HepG2 (cell line): ENCODE measurements at regions not wholly inside any gene's neighbourhood (a gene's known extent, or its start where the extent isn't known, plus 50 kb on each side); places are given as distances from the start of the nearest gene placed in this dataset.

Experiments
- ATAC-seq: fragments of 200-7000 bp; cut with Tn5 transposase; 3 replicates; pipeline ENCODE4 v1.9.1; 2020; ENCODE audit warnings: mild to moderate bottlenecking, moderate library complexity
- BruUV-seq: library from RNA; stranded (reverse); fragments of 400-500 nt; replicated peaks from 2 replicates; lab custom pipeline; 2021; lab: Mats Ljungman, UMichigan
- CTCF ChIA-PET: fragments of 300-600 bp; formaldehyde crosslinking; extraction: SDS; loops from one replicate; lab custom pipeline; 2021; ENCODE audit warnings: low total read pairs, inconsistent platforms, low intra/inter-chr PET ratio; lab: Yijun Ruan, JAX
- POLR2A ChIA-PET: fragments of 350-600 bp; sonication (Branson Sonifier 250); formaldehyde crosslinking; loops from one replicate; lab custom pipeline; 2020; ENCODE audit warnings: antibody characterized with exemption, inconsistent platforms; lab: Yijun Ruan, JAX
- DNase-seq: peaks from one replicate; pipeline ENCODE4 v3.0.0-alpha.2; 2015; ENCODE audit warnings: low spot score
- FAIRE-seq: peaks from 3 replicates; lab custom pipeline; 2011; peaks lifted over from hg19 to GRCh38; lab: Jason Lieb, UNC
- H2AFZ ChIP-seq: one replicate; pipeline ENCODE4 v1.6.1; 2011; ENCODE audit warnings: low read length, inconsistent platforms
- H3K27ac ChIP-seq: fragments of 300-600 bp; 3 replicates; pipeline ENCODE4 v1.8.0; 2011; ENCODE audit warnings: mixed run types, mild to moderate bottlenecking, mixed read lengths, low read length, inconsistent platforms; ENCODE audit not compliant: insufficient read depth; ENCODE audit errors: extremely low read length
- H3K27me3 ChIP-seq, 2 experiments: fragments of 200-600 bp in 1 of 2; 2 replicates in 1 of 2; 3 replicates in 1 of 2; pipeline versions ENCODE4 v1.6.0 to v1.8.0; 2011; ENCODE audit warnings: low read length in 2 of 2, mild to moderate bottlenecking in 2 of 2, moderate library complexity in 2 of 2, inconsistent platforms in 1 of 2; ENCODE audit not compliant: insufficient read depth in 2 of 2, control insufficient read depth in 1 of 2
- H3K36me3 ChIP-seq, 2 experiments: fragments of 200-600 bp in 1 of 2; replicated peaks in 1 of 2; 2 replicates in 1 of 2; 3 replicates in 1 of 2; pipeline versions ENCODE4 v1.5.1 to v1.8.0; 2011; ENCODE audit warnings: low read length in 2 of 2, inconsistent platforms in 1 of 2; ENCODE audit not compliant: insufficient read depth in 2 of 2, control insufficient read depth in 1 of 2
- H3K4me1 ChIP-seq: 2 replicates; pipeline ENCODE4 v1.5.1; 2012; ENCODE audit warnings: low read length, inconsistent platforms; ENCODE audit not compliant: insufficient read depth
- H3K4me2 ChIP-seq: 2 replicates; pipeline ENCODE4 v1.6.0; 2011; ENCODE audit warnings: low read depth, low read length, inconsistent platforms
- H3K4me3 ChIP-seq, 3 experiments: fragments of 200-600 bp in 1 of 3; sonication (generic), shearing (Covaris generic) in 1 of 3; replicated peaks in 1 of 3; 2 replicates each; pipeline ENCODE4 v1.5.1; 2011 to 2016; ENCODE audit warnings: low read length in 3 of 3, inconsistent platforms in 2 of 3, low read depth in 2 of 3, mild to moderate bottlenecking in 2 of 3, control low read depth in 1 of 3, mixed read lengths in 1 of 3; ENCODE audit not compliant: insufficient read depth in 1 of 3
- H3K79me2 ChIP-seq: one replicate; pipeline ENCODE4 v1.6.1; 2011; ENCODE audit warnings: low read length, inconsistent platforms; ENCODE audit not compliant: insufficient read depth
- H3K9ac ChIP-seq: 2 replicates; pipeline ENCODE4 v1.6.0; 2011; ENCODE audit warnings: mild to moderate bottlenecking, low read depth, low read length, inconsistent platforms; ENCODE audit not compliant: insufficient read depth
- H3K9me3 ChIP-seq: 2 replicates; pipeline ENCODE4 v1.5.1; 2012; ENCODE audit warnings: mild to moderate bottlenecking, low read length
- H4K20me1 ChIP-seq: 2 replicates; pipeline ENCODE4 v1.6.0; 2011; ENCODE audit warnings: inconsistent platforms, mild to moderate bottlenecking, low read length, moderate library complexity; ENCODE audit not compliant: insufficient read depth
- FOXA1 ChIP-seq, 2 experiments: fragments of 450-650 bp in 1 of 2; sonication (generic) in 1 of 2; formaldehyde crosslinking in 1 of 2; IDR thresholded peaks; 2 replicates each; pipeline versions ENCODE4 v1.4.0 to v1.6.1; 2016 to 2020; ENCODE audit warnings: missing genetic modification reagents in 1 of 2
- HOXA7 ChIP-seq: sonication (generic); formaldehyde crosslinking; IDR thresholded peaks from 2 replicates; pipeline ENCODE4 v1.8.1; 2022; ENCODE audit warnings: mild to moderate bottlenecking, missing genetic modification reagents, moderate library complexity
- ZNF34 ChIP-seq: sonication (generic); formaldehyde crosslinking; IDR thresholded peaks from 2 replicates; pipeline ENCODE4 v1.4.0; 2020; ENCODE audit warnings: mild to moderate bottlenecking, missing genetic modification reagents, borderline replicate concordance
- WGBS: methylation state at CpG from one replicate; pipeline ENCODE4 v1.1.6; 2017; ENCODE audit warnings: low lambda C conversion rate; 5-methylcytosine and 5-hydroxymethylcytosine counted together
- in situ Hi-C: cut with HindIII; loops from 2 replicates; pipeline ENCODE4 v1.10.0; 2017; ENCODE audit warnings: low pct_unique_long_range_greater_than_20kb; ENCODE audit not compliant: extremely low pct_ligation_motif_present
- intact Hi-C: fragments of 100-400 bp; cut with micrococcal nuclease; formaldehyde crosslinking; loops from one replicate; pipeline ENCODE4 v1.10.0; 2022; ENCODE audit not compliant: unreplicated experiment
- TF ChIP-seq, protein P1 (sequence below): sonication (generic); formaldehyde crosslinking; IDR thresholded peaks from 2 replicates; pipeline ENCODE4 v1.4.0; 2020; ENCODE audit warnings: mild to moderate bottlenecking, low read depth, missing genetic modification reagents
- TF ChIP-seq, protein P2 (sequence below): sonication (generic); formaldehyde crosslinking; IDR thresholded peaks from 2 replicates; pipeline ENCODE4; 2020; ENCODE audit warnings: missing genetic modification reagents, mild to moderate bottlenecking, borderline replicate concordance

DNA sequence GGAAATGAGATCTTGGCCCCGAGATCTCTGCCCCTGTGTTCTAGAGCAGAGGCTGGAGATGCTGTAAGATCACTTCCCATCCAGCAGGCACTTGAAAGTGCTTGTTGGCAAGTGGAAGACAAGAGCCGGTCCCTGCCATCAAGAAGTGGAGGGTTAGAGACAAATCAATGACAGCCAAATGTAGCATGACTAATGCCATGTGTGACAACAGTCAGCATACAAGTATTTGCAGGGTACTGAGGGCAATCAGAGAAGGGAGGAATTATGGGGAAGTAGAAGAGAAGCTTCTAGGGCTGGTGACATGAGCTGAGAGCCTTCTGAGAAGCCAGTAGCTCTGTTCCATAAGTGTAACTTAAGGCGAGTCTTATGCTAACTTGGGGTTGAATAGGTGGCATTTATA, 58.6 kb downstream of the TMEM17 start:
- ATAC-seq (no peak), FAIRE-seq (no peak), DNase-seq (no peak)
- no peak overlapping the region for H2AFZ ChIP-seq
- CTCF ChIA-PET: no interaction called here
- intact Hi-C loops (no loop called here), in situ Hi-C loops (no loop called here)
- H3K36me3 ChIP-seq: no peaks in the 10 kb centered on the region
- H3K4me2 ChIP-seq: no peak overlapping the region
- no peak overlapping the region for H3K9ac ChIP-seq
- WGBS: 63% methylated on average over 3 of the region's 3 CpGs
- H3K4me1 ChIP-seq: peaks cover 37% of the 10 kb centered on the region
- TF ChIP-seq, protein P1, sequence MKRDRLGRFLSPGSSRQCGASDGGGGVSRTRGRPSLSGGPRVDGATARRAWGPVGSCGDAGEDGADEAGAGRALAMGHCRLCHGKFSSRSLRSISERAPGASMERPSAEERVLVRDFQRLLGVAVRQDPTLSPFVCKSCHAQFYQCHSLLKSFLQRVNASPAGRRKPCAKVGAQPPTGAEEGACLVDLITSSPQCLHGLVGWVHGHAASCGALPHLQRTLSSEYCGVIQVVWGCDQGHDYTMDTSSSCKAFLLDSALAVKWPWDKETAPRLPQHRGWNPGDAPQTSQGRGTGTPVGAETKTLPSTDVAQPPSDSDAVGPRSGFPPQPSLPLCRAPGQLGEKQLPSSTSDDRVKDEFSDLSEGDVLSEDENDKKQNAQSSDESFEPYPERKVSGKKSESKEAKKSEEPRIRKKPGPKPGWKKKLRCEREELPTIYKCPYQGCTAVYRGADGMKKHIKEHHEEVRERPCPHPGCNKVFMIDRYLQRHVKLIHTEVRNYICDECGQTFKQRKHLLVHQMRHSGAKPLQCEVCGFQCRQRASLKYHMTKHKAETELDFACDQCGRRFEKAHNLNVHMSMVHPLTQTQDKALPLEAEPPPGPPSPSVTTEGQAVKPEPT (CRISPR knock-in tag): no peak
- 0 out of 2 replicates have a peak, but pooled peaks have one; percentile 8 for TF ChIP-seq HOXA7 (CRISPR knock-in tag)
- TF ChIP-seq ZNF34: no peak
- no peak for TF ChIP-seq FOXA1 (IDR thresholded peaks at IDR 0.05)
- no peak for TF ChIP-seq FOXA1 (CRISPR knock-in tag; IDR thresholded peaks at IDR 0.05)
- TF ChIP-seq, protein P2, sequence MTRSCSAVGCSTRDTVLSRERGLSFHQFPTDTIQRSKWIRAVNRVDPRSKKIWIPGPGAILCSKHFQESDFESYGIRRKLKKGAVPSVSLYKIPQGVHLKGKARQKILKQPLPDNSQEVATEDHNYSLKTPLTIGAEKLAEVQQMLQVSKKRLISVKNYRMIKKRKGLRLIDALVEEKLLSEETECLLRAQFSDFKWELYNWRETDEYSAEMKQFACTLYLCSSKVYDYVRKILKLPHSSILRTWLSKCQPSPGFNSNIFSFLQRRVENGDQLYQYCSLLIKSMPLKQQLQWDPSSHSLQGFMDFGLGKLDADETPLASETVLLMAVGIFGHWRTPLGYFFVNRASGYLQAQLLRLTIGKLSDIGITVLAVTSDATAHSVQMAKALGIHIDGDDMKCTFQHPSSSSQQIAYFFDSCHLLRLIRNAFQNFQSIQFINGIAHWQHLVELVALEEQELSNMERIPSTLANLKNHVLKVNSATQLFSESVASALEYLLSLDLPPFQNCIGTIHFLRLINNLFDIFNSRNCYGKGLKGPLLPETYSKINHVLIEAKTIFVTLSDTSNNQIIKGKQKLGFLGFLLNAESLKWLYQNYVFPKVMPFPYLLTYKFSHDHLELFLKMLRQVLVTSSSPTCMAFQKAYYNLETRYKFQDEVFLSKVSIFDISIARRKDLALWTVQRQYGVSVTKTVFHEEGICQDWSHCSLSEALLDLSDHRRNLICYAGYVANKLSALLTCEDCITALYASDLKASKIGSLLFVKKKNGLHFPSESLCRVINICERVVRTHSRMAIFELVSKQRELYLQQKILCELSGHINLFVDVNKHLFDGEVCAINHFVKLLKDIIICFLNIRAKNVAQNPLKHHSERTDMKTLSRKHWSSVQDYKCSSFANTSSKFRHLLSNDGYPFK (CRISPR knock-in tag): no peak
- no peak overlapping the region for H3K4me3 ChIP-seq
- POLR2A ChIA-PET: no interaction called here
- H3K79me2 ChIP-seq: no peaks in the 10 kb centered on the region
- no peaks in the 10 kb centered on the region for H4K20me1 ChIP-seq
- H3K27ac ChIP-seq: no peak overlapping the region
- BruUV-seq: no TSS peak
- H3K9me3 ChIP-seq: no peaks in the 10 kb centered on the region
- peaks cover 5 to 15% of the 10 kb centered on the region in 2 experiments; a peak in 3 of 5 replicates for H3K27me3 ChIP-seq
